HG02678 (cell line): ENCODE measurements at regions not wholly inside any gene's neighbourhood (a gene's known extent, or its start where the extent isn't known, plus 50 kb on each side); places are given as distances from the start of the nearest gene placed in this dataset.

ENCODE experiments used
- ATAC-seq: cut with Tn5 transposase; IDR thresholded peaks from one replicate; pipeline ENCODE4 v1.9.1; 2021; ENCODE audit warnings: mild to moderate bottlenecking, moderate library complexity; ENCODE audit not compliant: unreplicated experiment

DNA sequence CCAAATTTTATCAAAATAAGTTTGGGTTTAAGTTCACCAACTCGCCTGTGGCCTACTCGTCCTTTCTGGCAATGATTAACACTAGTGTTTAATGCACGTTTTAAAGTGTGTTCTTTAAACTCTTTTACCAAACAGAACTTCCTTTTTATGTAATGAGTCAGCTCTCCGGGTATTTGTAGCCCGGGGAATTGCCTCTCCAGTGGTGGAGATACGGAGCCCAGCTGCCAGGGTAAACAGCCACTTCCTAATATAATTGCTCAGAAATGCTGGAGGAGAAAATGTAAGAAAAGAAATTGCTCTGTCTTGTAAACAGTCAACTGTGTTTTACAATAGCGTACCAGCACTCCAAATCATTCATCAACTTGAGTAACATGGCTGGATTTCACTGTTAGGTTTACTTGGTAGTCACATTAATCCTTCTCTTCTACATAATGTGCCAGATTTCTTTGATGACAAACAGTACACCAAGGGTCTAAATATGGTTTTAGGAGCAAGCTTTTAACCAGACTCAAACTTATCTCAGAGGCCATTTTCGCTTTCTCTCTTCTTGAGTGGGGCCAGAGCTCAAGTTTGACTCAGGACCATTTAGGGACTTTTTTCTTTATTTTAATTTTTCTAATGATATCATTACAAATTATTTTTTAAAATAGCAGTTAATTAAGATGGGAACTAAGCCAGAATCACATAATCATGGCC is 101.2 kb upstream of the SLC38A2 start:
- peak; percentile 63 for ATAC-seq

DNA sequence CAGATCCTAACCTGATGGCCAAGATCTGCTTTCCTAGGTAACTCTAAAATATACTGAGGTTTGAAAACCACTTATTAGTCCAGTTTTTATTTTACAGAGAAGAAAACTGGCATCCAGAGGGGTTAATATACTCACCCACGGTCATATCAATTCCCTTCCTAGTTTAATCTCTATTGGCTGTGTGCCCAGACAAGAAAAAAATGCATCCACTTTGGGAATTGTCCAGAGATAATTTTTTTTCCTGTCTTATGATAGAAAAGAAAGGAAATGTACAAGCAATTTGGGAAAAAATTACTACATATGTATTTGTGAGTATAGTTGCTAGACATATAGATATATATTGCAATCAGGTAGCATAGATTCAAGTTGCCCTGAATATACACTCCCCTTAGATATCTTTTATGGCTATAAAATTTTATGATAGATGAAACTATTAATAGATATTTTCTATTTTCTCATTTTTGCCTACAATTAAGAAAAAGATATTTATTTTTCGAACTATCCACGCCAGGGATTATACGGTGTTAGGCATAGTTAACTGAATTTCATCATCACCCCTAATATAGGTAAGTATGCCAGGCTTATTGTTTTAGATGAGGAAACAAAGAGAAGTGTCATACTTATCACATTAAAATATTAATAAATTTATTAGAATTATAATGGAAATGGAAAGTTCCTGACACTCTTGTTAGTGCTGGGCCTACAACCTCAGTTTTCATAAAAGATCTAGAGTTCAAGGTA is 100.5 kb upstream of the SLC38A2 start:
- peak; percentile 6 for ATAC-seq

DNA sequence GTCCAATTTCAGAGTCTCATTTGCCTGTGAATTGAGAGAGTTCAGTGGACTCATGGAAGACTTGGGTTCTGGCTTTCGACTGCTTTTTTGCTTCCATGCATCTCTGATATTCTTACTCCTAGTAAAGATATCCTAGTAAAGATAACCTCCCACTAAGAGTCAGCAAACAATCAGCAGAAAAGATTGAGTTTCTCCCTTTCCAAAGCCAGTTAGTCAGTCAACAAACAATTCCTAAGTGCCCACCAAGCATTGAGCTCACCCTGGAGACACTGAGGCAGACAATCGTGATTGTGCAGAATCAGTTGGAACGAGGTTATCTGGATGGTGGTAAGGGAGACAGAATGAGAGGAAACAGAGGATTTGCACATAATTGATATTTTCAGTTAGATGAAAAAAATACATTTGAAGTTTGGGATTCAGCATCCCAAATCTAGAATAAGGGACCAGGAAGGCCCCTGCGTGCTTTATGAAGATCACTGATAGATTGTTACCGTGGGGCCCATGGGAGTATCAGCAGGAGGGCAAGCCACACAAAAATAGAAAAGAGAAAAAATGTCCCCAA is 99.7 kb upstream of the SLC38A2 start:
- ATAC-seq: no peak

DNA sequence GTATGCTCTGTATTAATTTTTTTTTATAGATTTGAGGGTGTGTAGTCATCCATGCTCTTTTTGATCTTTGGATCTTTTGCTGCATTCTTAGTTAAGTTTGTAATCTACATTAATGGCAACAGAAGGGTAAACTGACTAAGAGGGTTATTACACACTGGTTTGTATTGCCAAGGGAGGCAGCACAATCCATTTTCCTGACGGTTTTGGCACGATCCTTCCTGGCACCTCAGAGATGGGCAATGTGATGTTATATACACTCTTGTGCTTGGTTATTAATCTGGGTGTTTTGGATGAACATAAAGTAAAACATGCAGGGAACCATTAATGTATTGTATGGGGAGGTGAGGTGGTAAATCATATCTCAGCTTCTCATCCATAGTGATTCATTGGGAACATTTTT is 98.8 kb upstream of the SLC38A2 start:
- no peak for ATAC-seq

DNA sequence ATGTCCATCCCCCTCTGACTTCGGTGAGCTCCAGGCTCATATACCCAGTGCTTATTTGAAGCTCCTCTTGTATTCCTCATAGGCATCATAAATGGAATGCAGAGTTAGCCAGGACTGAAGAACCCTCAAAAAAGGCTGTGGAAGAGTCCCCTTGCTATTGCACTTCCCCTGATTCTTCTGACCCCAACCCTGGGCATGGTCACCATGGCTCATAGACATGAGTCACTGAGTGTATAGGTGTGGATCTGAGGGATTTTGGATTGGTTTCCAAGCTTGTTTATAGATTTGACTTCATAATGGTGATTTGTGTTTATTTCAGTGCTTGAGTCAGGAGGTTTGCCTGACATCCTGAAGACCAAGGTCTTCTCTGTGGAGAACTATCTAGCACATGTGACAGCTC is 98.4 kb upstream of the SLC38A2 start:
- ATAC-seq: no peak

DNA sequence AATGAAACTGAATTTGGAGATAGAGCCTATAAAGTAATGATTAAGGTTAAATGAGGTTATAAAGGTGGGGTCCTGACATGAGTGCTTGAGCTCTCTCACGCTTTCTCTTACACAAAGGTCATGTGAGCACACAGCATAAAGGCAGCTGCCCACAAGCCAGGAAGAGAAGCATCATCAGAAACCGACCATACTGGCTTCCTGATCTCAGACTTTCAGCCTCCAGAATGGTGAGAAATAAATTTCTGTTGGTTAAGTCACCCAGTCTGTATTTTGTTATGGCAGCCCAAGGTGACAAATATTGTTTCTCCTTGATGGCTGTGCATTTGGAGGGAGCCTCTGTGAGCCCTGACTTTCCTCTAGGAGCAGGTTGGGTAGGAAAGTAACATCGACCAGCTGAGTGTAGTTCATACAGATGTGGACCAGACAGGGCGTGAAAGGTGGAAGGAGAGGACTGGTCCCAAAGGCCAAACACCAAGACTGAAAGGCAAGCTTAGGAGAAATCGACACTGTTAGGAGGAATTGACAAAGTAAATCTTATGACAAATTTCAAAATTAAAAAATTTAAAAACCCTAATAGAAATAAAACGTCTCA is 97.6 kb upstream of the SLC38A2 start:
- peak; percentile 70 for ATAC-seq

DNA sequence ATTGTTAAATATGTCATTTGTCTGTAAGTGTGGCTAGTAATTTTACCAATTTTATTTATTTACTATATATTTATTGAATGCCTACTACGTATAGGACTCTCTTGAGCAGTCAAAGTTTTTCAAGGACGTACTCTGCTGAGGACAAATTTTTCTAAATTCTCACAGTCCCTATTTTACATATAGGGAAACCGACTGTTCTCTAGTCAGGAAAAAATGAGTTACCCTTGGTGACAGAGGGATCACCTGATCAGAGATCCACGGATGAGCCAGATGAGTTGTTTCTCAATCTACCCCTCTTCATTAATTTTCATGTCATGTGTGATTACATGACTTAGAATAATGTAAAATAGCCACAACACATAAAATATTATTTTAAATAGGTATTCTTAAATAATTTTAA is 96.2 kb upstream of the SLC38A2 start:
- ATAC-seq: no peak

DNA sequence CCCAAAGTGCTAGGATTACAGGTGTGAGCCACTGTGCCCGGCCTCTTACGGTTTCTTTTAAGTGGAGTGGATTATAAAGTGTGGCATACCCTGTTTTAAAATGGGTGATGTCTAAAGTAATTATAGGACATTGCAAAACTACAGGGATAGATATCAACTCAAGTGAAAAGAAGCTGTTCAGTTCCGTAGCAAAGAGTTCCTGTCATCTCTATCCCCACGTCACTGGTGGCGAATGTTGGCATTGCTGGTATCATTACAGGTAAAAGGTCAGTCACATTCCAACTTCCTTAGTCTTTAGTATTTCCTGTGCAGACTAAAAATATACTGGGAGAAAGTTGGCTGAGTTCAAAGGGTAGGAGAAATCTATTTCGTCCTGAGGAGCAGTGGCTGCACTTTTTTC is 95.6 kb upstream of the SLC38A2 start:
- no peak for ATAC-seq

DNA sequence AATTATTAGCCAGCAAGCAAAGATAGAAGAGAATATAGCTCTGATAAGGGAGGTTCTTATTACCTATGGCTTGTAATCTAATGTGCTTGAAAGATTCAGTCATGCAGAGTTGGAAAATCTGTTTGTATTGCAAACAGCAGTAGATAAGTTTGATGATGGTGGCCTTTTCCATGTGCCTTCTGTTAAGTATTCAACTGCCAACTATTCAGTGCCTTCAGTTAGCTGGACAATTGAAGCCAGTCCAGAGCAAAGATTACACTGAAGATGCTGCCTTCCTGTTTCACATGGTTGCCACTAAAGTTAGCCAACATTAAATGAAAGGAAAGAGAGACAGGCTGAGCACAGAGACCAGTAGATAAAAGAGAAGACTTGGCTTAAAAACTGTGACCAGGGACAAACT is 92.7 kb upstream of the SLC38A2 start:
- no peak for ATAC-seq

DNA sequence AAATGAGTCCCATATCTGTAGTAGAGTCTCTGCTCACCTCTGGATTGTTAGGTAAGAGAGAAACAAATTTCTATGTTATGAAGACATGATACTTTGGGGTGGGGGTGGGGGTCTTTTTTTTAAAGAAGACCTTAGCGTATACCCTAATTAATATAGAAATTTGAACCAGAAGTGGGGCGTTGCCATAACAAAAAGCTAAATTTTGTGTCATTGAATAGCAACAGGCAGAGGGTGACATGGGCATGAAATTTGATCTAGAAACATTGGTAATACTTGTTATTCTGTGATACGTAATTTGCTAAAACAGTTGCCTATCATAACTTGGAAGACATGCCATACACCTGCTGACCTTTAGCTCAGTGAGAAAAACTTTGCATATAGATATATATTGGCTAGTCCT is 92.3 kb upstream of the SLC38A2 start:
- no peak for ATAC-seq

DNA sequence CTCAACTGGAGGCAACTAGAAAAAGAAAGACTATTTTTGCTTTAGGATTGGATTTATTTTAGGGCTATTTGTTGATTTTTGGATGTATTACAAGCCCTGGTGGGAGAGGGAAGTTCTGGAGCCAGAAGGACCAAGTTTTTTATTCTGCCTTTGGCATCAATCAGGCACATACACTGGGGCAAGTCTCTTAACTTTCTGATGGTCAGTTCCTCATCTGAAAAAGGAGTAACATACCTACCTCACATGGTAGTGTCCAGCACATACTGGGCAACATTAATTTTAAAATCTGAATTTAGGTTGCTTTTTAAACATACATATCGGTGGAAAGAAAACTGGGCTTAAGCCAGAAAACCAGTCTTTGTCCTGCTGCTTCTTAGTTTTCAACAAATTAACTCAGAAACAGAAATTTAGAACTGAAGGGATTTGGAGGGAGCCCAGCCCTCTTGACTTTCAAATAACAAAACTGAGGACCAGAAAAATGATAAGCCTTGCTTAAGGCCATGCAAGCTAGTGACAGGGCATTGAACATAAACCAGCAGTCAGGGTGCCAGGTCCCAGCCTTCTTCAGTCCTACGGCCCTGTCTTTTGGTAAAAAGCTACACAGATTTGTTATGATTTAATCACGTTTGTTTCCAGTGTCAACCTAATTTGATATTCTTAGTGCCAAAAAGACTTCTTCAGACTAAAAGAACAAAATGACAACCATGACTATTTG is 90.2 kb upstream of the SLC38A2 start:
- no peak for ATAC-seq

DNA sequence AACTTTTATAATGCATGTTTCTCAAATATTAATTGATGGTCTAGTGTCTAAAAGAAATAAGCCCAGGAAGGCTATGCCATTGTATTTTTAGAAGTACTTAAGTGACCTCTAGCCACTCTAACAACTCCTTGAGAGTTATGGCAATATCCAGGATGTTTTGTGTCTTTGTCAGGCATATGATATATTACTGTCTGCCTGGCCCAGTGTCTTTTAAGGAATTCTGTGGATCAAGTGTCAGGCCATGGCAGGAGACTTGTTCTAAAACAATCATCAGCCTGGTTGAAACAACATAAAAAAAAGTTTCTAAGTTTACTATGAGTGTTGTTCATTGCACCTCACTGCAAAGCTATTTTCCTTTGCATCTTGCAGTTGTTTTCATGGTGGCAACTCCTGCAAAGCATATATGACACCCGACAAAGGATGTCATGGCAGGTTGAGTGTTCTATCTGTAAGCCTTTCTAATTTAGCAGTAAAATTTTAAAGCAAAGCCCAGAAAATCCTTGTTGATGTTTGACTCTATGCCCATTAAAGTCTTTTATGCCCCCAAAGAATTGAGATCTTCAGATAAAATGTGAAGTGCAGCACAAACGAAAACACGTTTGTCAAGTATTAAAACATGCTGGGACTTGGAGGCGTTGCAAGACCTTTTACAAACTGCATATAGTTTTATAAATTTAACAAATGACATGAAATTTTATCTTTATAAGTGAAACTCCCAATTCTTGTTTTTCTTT is 89.5 kb upstream of the SLC38A2 start:
- ATAC-seq: no peak

DNA sequence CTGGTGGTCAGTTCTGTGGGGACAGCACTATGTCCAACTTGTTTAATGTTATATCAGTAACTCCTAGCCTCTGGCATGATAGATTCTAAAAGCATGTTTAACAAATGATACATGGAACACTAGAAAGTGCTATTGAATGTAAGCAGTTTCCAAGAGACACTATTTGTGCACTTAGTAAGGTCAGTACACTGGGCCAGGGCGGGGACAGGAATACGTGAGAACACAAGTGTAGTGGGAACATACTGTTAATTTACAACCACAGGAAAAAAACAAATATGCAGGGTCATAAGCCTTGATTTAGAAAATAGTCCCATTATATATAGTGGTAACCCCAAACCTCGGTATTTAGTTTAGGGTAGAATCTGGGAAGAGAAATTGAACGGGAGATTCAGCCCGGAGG is 88.9 kb upstream of the SLC38A2 start:
- ATAC-seq: no peak

DNA sequence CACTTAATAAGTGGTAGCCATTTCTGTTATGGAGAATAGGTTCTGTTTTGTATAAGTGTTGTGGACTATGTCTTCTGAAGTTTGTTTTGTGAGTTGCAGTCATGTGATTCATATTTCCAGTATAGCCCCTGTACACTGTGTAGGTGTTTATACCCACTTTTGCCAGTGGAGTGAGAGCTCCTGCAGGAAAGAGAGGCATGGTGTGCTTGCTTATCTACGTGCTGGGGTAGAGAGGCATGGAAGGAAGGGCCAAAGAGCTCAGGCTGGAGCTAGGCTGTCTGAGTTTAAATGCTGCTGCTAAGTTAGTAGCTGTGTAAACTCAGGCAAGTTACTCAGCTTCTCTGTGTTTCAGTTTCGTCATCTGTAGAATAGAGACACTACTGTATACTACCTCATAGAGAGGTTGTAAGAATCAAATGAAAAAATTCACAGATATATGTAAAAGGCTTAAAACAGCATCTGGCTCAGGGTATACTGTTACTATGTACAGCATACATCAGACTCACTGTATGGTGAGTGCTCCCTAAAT is 88.2 kb upstream of the SLC38A2 start:
- no peak for ATAC-seq

DNA sequence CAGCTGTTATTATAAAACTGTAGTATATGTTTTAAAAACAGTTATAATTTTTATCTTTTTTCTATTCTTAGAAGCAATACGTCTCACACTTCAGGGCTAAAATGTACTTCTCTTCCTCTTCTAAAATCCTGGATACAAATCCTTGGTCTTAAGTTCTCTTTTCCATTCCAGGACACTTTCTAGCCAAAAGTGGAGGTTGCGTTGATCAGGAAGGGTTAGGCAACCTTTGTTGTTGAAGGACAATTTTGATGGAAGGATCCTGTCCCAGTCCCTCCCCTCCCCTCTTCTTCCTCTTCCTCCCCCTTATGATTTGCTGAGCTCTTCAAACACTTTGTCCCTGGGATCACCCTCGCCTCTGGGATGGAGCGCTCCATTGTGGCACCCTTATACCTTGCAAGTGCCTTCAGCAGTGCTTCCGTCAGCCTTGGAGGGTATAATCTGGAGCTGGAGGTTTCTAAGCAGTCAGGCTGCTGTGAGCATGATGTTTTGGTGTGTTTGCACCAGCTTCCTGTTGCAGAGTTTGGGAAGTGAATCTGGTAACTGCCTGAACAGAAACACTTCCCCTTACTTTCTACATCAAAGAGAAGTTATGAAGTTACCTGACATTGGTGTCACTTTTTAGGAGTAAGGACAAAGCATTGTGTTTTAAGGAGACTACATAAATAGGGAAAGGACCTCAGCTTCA is 87.4 kb upstream of the SLC38A2 start:
- no peak for ATAC-seq

DNA sequence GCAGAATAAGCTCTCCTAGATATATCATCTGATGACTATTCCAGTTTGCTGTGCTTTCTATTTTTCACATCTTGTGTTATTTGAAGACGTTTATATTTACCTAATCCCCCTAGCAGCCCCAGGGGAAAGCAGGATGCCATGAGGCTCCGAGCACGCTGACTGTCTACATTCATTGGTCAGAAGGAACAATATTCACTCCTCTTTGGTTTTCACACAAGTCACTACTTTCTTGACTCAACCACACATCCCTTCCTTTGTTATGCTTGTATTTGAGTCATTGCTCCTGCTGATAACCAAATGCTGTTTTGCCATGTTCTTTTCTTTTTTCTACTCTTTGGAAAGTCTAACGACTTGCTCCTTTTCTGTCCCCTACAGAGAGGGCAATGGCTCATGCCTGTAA is 86.5 kb upstream of the SLC38A2 start:
- no peak for ATAC-seq

DNA sequence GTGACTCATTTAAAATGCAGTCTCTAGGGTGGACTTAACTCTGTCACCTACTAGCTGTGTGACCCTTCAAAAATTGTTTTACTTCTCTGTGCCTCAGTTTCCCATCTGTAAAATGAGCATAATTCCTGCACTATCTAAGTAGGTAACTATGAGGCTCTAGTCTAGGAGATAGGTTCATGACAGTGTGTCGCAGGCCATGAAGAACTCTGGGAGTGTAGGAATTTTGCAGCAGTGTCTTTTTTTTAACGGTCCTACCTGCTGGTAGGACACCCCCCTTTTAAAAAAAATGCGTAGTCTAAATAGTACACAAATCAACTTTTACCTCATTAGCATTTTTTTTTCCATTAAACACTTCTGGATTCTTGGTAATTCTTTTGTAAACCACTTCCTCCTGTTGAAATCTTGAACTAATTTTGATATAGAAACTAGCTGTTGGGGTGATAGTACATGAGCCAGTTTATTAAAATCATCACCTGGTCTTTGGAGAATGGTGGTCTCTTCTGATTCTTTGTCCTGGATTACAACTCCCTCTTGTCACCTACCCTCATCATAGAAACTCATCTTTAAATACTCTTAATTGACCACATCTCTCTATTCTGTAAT is 86.0 kb upstream of the SLC38A2 start:
- ATAC-seq: no peak

DNA sequence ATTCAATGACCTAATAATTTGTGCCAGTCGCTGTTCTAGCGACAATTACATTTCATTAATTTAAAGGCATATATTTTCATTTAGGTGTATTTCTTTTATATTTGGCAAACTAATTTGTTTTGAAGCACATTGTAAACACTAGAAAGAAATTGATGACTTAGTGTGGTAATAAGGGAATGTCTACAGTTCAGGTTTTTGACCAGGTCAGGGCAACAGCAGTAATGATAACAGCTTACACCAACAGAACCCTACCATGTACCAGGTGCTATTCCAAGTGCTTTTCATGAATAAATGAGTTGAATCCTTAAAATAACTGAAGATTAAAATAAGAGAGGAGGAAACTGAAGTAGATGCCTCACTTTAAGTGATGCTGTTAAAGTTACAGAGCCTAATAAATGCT is 85.4 kb upstream of the SLC38A2 start:
- no peak for ATAC-seq
